ENCODE measurements at regions not wholly inside any gene's neighbourhood (a gene's known extent, or its start where the extent isn't known, plus 50 kb on each side); places are given as distances from the start of the nearest gene placed in this dataset.

- TF ChIP-seq CTCF (IDR thresholded peaks at IDR 0.05) = no peak
- no peak for TF ChIP-seq POLR2AphosphoS5 (IDR thresholded peaks at IDR 0.05)
- TF ChIP-seq EP300 (IDR thresholded peaks at IDR 0.05) = no peak
Observed at GRCh38 chr14:98415766-98416165, 856.2 kb downstream of the BCL11B start.

Data from suprapubic skin (tissue), 4 donors.